HCEC 1CT (cell line): ENCODE measurements at regions not wholly inside any gene's neighbourhood (a gene's known extent, or its start where the extent isn't known, plus 50 kb on each side); places are given as distances from the start of the nearest gene placed in this dataset.
"Not testable (repeated sequence)": the region's sequence is repeated elsewhere in the genome, so short reads cannot be mapped to it uniquely, and the experiment has no call there.

ENCODE experiments used
- DNase-seq: peaks from one replicate; pipeline ENCODE4 v3.0.0-alpha.2; 2017

DNA sequence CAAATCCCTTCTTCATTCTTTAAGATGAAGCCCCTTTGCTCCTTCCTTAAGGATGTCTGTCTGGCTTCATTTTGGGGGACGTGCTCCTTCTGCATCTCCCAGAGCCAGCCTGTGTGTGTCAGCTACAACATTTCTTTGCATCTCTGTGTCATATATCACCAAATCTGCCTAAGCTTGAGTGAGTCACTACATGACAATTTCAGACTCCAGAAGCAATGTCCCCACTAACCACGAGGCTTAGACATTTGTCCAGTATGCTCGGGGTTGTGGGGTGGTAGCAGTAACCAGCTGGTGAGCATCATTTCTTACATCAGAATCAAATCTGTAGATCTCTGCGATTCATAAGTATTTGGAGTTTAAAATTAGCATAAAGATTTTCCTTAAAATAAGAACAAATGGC is 54.1 kb upstream of the USP14 start:
- peak; percentile 1 for DNase-seq

DNA sequence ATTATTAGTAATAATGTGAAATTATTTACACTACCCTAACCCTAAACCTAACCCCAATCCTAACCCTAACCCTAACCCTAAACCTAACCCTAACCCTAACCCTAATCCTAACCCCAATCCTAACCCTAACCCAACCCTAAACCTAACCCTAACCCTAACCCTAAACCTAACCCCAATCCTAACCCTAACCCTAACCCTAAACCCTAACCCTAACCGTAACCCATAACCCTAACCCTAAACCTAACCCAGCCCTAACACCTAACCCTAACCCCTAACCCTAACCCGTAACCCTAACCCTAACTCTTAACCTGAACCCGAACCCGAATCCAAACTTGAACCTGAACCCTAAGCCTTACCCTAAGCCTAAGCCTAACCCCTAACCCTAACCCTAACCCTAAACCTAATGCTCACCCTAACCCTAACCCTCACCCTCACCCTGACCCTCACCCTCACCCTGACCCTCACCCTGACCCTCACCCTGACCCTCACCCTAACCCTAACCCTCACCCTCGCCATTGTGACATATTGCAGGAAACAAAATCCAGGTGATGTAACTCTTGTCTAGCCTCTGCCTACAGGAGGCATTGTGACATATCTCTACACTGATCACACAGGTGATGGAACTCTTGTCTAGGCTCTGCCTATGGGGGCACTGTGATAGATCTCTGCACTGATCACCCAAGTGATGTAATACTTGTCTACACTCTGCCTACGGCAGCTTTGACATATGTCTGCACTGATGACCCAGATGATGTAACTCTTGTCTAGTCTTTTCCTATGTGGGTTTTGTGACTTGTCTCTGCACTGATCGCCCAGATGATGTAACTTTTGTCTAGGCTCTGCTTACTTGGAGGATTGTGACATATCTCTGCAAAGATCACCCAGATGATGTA is 53.0 kb upstream of the USP14 start:
- DNase-seq: peak; percentile 15

DNA sequence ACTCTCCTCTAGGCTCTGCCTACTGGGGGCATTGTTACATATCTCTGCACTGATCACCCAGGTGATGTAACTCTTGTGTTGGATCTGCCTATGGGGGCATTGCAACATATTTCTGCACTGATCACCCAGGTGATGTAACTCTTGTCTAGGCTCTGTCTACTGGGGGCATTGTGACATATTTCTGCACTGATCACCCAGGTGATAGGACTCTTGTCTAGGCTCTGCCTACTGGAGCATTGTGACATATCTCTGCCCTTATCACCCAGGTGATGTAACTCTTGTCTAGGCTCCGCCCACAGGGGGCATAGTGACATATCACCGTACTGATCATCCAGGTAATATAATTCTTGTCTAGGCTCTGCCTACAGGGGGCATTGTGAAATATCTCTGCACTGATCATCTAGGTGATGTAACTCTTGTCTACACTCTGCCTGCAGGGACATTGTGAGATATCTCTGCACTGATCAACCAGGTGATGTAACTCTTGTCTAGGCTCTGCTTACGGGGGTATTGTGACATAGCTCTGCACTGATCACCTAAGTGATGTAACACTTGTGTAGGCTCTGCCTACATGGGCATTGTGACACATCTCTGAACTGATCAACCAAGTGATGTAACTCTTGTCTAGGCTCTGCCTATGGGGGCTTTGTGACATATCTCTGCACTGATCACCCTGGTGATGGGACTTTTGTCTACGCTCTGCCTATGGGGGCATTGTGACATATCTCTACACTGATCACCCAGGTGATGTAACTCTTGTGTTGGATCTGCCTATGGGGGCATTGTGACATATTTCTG is 52.1 kb upstream of the USP14 start:
- not testable (repeated sequence) for DNase-seq

DNA sequence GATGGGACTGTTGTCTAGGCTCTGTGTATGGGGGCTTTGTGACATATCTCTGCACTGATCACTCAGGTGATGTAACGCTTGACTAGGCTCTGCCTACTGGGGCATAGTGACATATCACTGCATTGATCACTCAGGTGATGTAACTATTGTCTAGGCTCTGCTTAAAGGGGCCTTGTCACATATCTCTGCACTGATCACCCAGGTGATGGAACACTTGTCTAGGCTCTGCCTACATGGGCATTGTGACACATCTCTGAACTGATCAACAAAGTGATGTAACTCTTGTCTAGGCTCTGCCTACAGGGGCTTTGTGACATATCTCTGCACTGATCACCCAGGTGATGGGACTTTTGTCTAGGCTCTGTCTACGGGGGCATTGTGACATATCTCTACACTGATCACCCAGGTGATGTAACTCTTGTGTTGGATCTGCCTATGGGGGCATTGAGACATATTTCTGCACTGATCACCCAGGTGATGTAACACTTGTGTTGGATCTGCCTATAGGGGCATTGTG is 51.4 kb upstream of the USP14 start:
- not testable (repeated sequence) for DNase-seq

DNA sequence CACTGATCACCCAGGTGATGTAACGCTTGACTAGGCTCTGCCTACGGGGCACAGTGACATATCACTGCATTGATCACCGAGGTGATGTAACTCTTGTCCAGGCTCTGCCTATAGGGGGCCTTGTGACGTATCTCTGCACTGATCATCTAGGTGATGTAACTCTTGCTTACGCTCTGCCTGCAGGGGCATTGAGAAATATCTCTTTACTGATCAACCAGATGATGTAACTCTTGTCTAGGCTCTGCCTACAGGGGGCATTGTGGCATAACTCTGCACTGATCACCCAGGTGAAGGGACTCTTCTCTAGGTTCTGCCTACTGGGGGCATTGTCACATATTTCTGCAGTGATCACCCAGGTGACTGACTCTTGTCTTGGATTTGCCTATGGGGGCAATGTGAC is 50.9 kb upstream of the USP14 start:
- DNase-seq: peak; percentile 19

DNA sequence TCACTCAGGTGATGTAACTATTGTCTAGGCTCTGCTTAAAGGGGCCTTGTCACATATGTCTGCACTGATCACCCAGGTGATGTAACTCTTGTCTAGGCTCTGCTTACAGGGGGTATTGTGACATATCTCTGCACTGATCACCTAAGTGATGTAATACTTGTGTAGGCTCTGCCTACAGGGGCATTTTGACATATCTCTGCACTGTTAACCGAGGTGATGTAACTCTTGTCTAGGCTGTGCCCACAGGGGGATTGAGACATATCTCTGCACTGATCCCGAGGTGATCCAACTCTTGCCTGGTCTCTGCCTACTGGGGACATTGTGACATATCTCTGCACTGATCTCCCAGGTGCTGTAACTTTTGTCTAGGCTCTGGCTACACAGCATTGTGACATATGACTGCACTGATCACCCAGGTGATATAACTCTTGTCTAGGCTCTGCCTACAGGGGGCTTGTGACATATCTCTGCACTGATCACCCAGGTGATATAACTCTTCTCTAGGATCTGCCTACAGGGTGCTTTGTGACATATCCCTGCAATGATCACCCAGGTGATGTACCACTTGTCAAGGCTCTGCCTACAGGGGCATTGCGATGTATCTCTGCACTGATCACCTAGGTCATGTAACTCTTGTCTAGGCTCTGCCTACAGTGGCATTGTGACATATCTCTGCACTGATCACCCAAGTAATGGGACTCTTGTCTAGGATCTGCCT is 50.3 kb upstream of the USP14 start:
- DNase-seq: not testable (repeated sequence)
